Urinary bladder (tissue), 3 donors: ENCODE measurements at regions not wholly inside any gene's neighbourhood (a gene's known extent, or its start where the extent isn't known, plus 50 kb on each side); places are given as distances from the start of the nearest gene placed in this dataset.
"Not testable (repeated sequence)": the region's sequence is repeated elsewhere in the genome, so short reads cannot be mapped to it uniquely, and the experiment has no call there.

Experiments used
- DNase-seq: peaks from one replicate; pipeline ENCODE4 v3.0.0-alpha.2; 2015; ENCODE audit errors: extremely low spot score
- H3K27ac ChIP-seq: one replicate; pipeline ENCODE4 v1.5.1; 2013; ENCODE audit warnings: low read depth, mild to moderate bottlenecking, moderate library complexity
- H3K36me3 ChIP-seq: one replicate; pipeline ENCODE4 v1.6.1; 2013; ENCODE audit warnings: mild to moderate bottlenecking, moderate library complexity; ENCODE audit not compliant: insufficient read depth
- H3K4me1 ChIP-seq: one replicate; pipeline ENCODE4 v1.6.1; 2013; ENCODE audit warnings: mild to moderate bottlenecking, moderate library complexity; ENCODE audit not compliant: insufficient read depth
- H3K4me3 ChIP-seq: one replicate; pipeline ENCODE4 v1.5.1; 2013; ENCODE audit warnings: low read depth, low read length
- WGBS: extraction: QIAGEN DNeasy Blood & Tissue Kit; methylation state at CpG from one replicate; pipeline ENCODE4 v1.1.7; 2013; 5-methylcytosine and 5-hydroxymethylcytosine counted together
- donor health status: healthy with polysubstance abuse.
- donor health status: healthy.

GRCh38 chr3:78476076-78476475 lies 1291.7 kb downstream of the ROBO1 start:
- 66% methylated on average over 3 of the region's 3 CpGs for WGBS
- no peak for DNase-seq
- no peaks in the 10 kb centered on the region for H3K36me3 ChIP-seq
- no peak overlapping the region for H3K4me3 ChIP-seq
- H3K4me1 ChIP-seq = no peaks in the 10 kb centered on the region
- no peak overlapping the region for H3K27ac ChIP-seq

- Histone ChIP-seq H3K36me3 (no peaks in the 10 kb centered on the region), H3K4me1 (no peaks in the 10 kb centered on the region), H3K27ac (no peak overlapping the region), H3K4me3 (no peak overlapping the region)
- no peak for DNase-seq
- WGBS = 95% methylated on average over 11 of the region's 11 CpGs
Observed at GRCh38 chr3:78481050-78481449, 1286.7 kb downstream of the ROBO1 start.

GRCh38 chr3:78483090-78483489 lies 1284.7 kb downstream of the ROBO1 start:
- 27% methylated on average over 3 of the region's 3 CpGs for WGBS
- no peaks in the 10 kb centered on the region for H3K36me3 ChIP-seq

GRCh38 chr3:78494851-78495250 lies 1272.9 kb downstream of the ROBO1 start:
- H3K36me3 ChIP-seq = no peaks in the 10 kb centered on the region
- H3K27ac ChIP-seq = no peak overlapping the region
- 78% methylated on average over 3 of the region's 3 CpGs for WGBS
- DNase-seq = no peak
- H3K4me3 ChIP-seq = no peak overlapping the region
- H3K4me1 ChIP-seq = no peaks in the 10 kb centered on the region

More at GRCh38 chr3:78483090-78483489, 1284.7 kb downstream of the ROBO1 start:
- DNase-seq = no peak
- H3K4me1 ChIP-seq = no peaks in the 10 kb centered on the region
- H3K4me3 ChIP-seq = no peak overlapping the region
- no peak overlapping the region for H3K27ac ChIP-seq

- H3K4me3 ChIP-seq = no peak overlapping the region
- WGBS = 49% methylated on average over 1 of the region's 1 CpG
- no peak overlapping the region for H3K27ac ChIP-seq
- no peaks in the 10 kb centered on the region for H3K36me3 ChIP-seq
- H3K4me1 ChIP-seq = no peaks in the 10 kb centered on the region
- DNase-seq = no peak
Observed at GRCh38 chr3:78495301-78495700, 1272.5 kb downstream of the ROBO1 start.

- H3K27ac ChIP-seq = no peak overlapping the region
- DNase-seq = no peak
- no peak overlapping the region for H3K4me3 ChIP-seq
- WGBS = 66% methylated on average over 5 of the region's 5 CpGs
- no peaks in the 10 kb centered on the region for H3K36me3 ChIP-seq
- H3K4me1 ChIP-seq = no peaks in the 10 kb centered on the region
Observed at GRCh38 chr3:78496501-78496900, 1271.3 kb downstream of the ROBO1 start.

GRCh38 chr3:78497021-78497420 lies 1270.8 kb downstream of the ROBO1 start:
- WGBS = 54% methylated on average over 4 of the region's 4 CpGs
- DNase-seq = no peak
- Histone ChIP-seq H3K27ac (no peak overlapping the region), H3K4me3 (no peak overlapping the region), H3K4me1 (no peaks in the 10 kb centered on the region), H3K36me3 (no peaks in the 10 kb centered on the region)

- WGBS = 50% methylated on average over 2 of the region's 2 CpGs
- DNase-seq = no peak
- H3K4me1 ChIP-seq = no peaks in the 10 kb centered on the region
- no peaks in the 10 kb centered on the region for H3K36me3 ChIP-seq
- no peak overlapping the region for H3K27ac ChIP-seq
- H3K4me3 ChIP-seq = no peak overlapping the region
Observed at GRCh38 chr3:78497767-78498166, 1270.0 kb downstream of the ROBO1 start.

GRCh38 chr3:78506061-78506460 lies 1261.7 kb downstream of the ROBO1 start:
- Histone ChIP-seq H3K4me1 (no peaks in the 10 kb centered on the region), H3K27ac (no peak overlapping the region), H3K4me3 (no peak overlapping the region), H3K36me3 (no peaks in the 10 kb centered on the region)
- no peak for DNase-seq
- 52% methylated on average over 4 of the region's 4 CpGs for WGBS

- Histone ChIP-seq H3K27ac (no peak overlapping the region), H3K4me1 (no peaks in the 10 kb centered on the region), H3K36me3 (no peaks in the 10 kb centered on the region), H3K4me3 (no peak overlapping the region)
- 37% methylated on average over 2 of the region's 2 CpGs for WGBS
- no peak for DNase-seq
Observed at GRCh38 chr3:78506581-78507195, 1261.1 kb downstream of the ROBO1 start.

- Histone ChIP-seq H3K27ac (no peak overlapping the region), H3K36me3 (no peaks in the 10 kb centered on the region), H3K4me1 (no peaks in the 10 kb centered on the region), H3K4me3 (no peak overlapping the region)
- WGBS = 55% methylated on average over 6 of the region's 6 CpGs
- no peak for DNase-seq
Observed at GRCh38 chr3:78507196-78507984, 1260.4 kb downstream of the ROBO1 start.

GRCh38 chr3:78511840-78512239 lies 1256.0 kb downstream of the ROBO1 start:
- H3K4me1 ChIP-seq = no peaks in the 10 kb centered on the region
- no peaks in the 10 kb centered on the region for H3K36me3 ChIP-seq
- no peak overlapping the region for H3K4me3 ChIP-seq
- DNase-seq = no peak
- H3K27ac ChIP-seq = no peak overlapping the region
- 69% methylated on average over 2 of the region's 2 CpGs for WGBS

- not testable (repeated sequence) for H3K36me3 ChIP-seq, DNase-seq, H3K27ac ChIP-seq, H3K4me1 ChIP-seq, H3K4me3 ChIP-seq
- WGBS = 79% methylated on average over 4 of the region's 4 CpGs
Observed at GRCh38 chr3:78512786-78513185, 1255.0 kb downstream of the ROBO1 start.

GRCh38 chr3:78516437-78516836 lies 1251.4 kb downstream of the ROBO1 start:
- no peak for DNase-seq
- H3K4me3 ChIP-seq = no peak overlapping the region
- no peak overlapping the region for H3K27ac ChIP-seq
- no peaks in the 10 kb centered on the region for H3K4me1 ChIP-seq
- 89% methylated on average over 3 of the region's 3 CpGs for WGBS
- no peaks in the 10 kb centered on the region for H3K36me3 ChIP-seq
